ENCODE measurements at regions not wholly inside any gene's neighbourhood (a gene's known extent, or its start where the extent isn't known, plus 50 kb on each side); places are given as distances from the start of the nearest gene placed in this dataset.

GRCh38 chr4:89438102-89438831, 130.7 kb upstream of the GPRIN3 start:
- H3K4me3 ChIP-seq: no peak overlapping the region
- no peaks in the 10 kb centered on the region for H3K4me1 ChIP-seq
- intact Hi-C loops (cut with DNase I): no loop called here
- H3K27ac ChIP-seq: no peak overlapping the region
- no peak overlapping the region for H3K9ac ChIP-seq (ENCODE audit: low read depth in 2 of 2, low read length in 2 of 2)
- H3K36me3 ChIP-seq: no peaks in the 10 kb centered on the region
- peak; percentile 44 for DNase-seq
- TF ChIP-seq CTCF (IDR thresholded peaks at IDR 0.05): peak; percentile 32
- no peaks in the 10 kb centered on the region for H3K9me3 ChIP-seq
- H3K27me3 ChIP-seq: no peaks in the 10 kb centered on the region

- intact Hi-C loops (cut with DNase I): loop anchor here (2.0 kb wide), 2 partner anchors 208 to 276 kb away; no protein-coding TSS in a partner anchor
- no peak overlapping the region for H3K4me3 ChIP-seq
- H3K27ac ChIP-seq: no peak overlapping the region
- DNase-seq: no peak
- no peaks in the 10 kb centered on the region for H3K27me3 ChIP-seq
- H3K4me1 ChIP-seq: no peaks in the 10 kb centered on the region
- no peaks in the 10 kb centered on the region for H3K9me3 ChIP-seq
- no peak overlapping the region for H3K9ac ChIP-seq (ENCODE audit: low read depth in 2 of 2, low read length in 2 of 2)
- TF ChIP-seq CTCF (IDR thresholded peaks at IDR 0.05): peak; percentile 73
- H3K36me3 ChIP-seq: no peaks in the 10 kb centered on the region
These were observed 126.9 kb upstream of the GPRIN3 start for GRCh38 chr4:89434364-89434988.

GRCh38 chr4:89427782-89428181, 120.2 kb upstream of the GPRIN3 start:
- no peak for DNase-seq
- Histone ChIP-seq H3K9me3 (no peaks in the 10 kb centered on the region), H3K27me3 (no peaks in the 10 kb centered on the region), H3K36me3 (no peaks in the 10 kb centered on the region), H3K4me1 (no peaks in the 10 kb centered on the region), H3K9ac (ENCODE audit: low read depth in 2 of 2, low read length in 2 of 2) (no peak overlapping the region), H3K27ac (no peak overlapping the region), H3K4me3 (no peak overlapping the region)
- intact Hi-C loops (cut with DNase I): no loop called here
- TF ChIP-seq CTCF (IDR thresholded peaks at IDR 0.05): no peak

GRCh38 chr4:89425023-89425422, 117.4 kb upstream of the GPRIN3 start:
- Histone ChIP-seq H3K36me3 (no peaks in the 10 kb centered on the region), H3K9me3 (no peaks in the 10 kb centered on the region), H3K27me3 (no peaks in the 10 kb centered on the region), H3K4me3 (no peak overlapping the region), H3K27ac (no peak overlapping the region), H3K9ac (ENCODE audit: low read depth in 2 of 2, low read length in 2 of 2) (no peak overlapping the region), H3K4me1 (no peaks in the 10 kb centered on the region)
- intact Hi-C loops (cut with DNase I): no loop called here
- DNase-seq: no peak
- TF ChIP-seq CTCF (IDR thresholded peaks at IDR 0.05): no peak

- H3K27ac ChIP-seq: no peak overlapping the region
- no peak overlapping the region for H3K9ac ChIP-seq (ENCODE audit: low read depth in 2 of 2, low read length in 2 of 2)
- DNase-seq: no peak
- intact Hi-C loops (cut with DNase I): no loop called here
- no peak for TF ChIP-seq CTCF (IDR thresholded peaks at IDR 0.05)
- no peaks in the 10 kb centered on the region for H3K36me3 ChIP-seq
- H3K27me3 ChIP-seq: no peaks in the 10 kb centered on the region
- no peaks in the 10 kb centered on the region for H3K4me1 ChIP-seq
- no peak overlapping the region for H3K4me3 ChIP-seq
- no peaks in the 10 kb centered on the region for H3K9me3 ChIP-seq
These were observed 114.9 kb upstream of the GPRIN3 start for GRCh38 chr4:89422441-89422990.
